A549 (cell line): ENCODE measurements at regions not wholly inside any gene's neighbourhood (a gene's known extent, or its start where the extent isn't known, plus 50 kb on each side); places are given as distances from the start of the nearest gene placed in this dataset.

Experiments used
- ATAC-seq, 2 experiments: fragments of 200-7000 bp in 1 of 2; fragments of >200 bp in 1 of 2; cut with Nextera tagmentation in 1 of 2; cut with Tn5 transposase in 1 of 2; 3 replicates each; pipeline versions ENCODE4 v1.8.0 to v1.9.1; 2018 to 2020; ENCODE audit warnings: mild to moderate bottlenecking in 1 of 2, moderate library complexity in 1 of 2
- CTCF ChIA-PET: fragments of 300-600 bp; sonication (Branson Sonifier 250); formaldehyde crosslinking; extraction: SDS; loops from one replicate; lab custom pipeline; 2021; ENCODE audit warnings: antibody characterized with exemption, inconsistent platforms; lab: Yijun Ruan, JAX
- POLR2A ChIA-PET: fragments of 350-600 bp; formaldehyde crosslinking; extraction: SDS; loops from one replicate; lab custom pipeline; 2021; ENCODE audit warnings: antibody characterized with exemption, inconsistent platforms; lab: Yijun Ruan, JAX
- DNase-seq, 2 experiments: peaks; one replicate each; pipeline versions ENCODE4 v3.0.0 to v3.0.0-alpha.2; 2011 to 2016; ENCODE audit warnings: low read depth in 1 of 2, low spot score in 1 of 2
- FAIRE-seq: peaks from 2 replicates; lab custom pipeline; 2011; peaks lifted over from hg19 to GRCh38; lab: Jason Lieb, UNC
- H3K27ac ChIP-seq, 2 experiments: fragments of >200 bp; sonication (Bioruptor Twin); formaldehyde crosslinking; 3 replicates each; pipeline ENCODE4 v1.5.1; 2016 to 2017
- H3K4me1 ChIP-seq: fragments of >200 bp; sonication (Bioruptor Twin); formaldehyde crosslinking; 3 replicates; pipeline ENCODE4 v1.6.1; 2016
- H3K4me2 ChIP-seq: fragments of >200 bp; sonication (Bioruptor Twin); formaldehyde crosslinking; 3 replicates; pipeline ENCODE4 v1.6.1; 2016
- H3K4me3 ChIP-seq: fragments of >200 bp; sonication (Bioruptor Twin); formaldehyde crosslinking; 3 replicates; pipeline ENCODE4 v1.5.1; 2016
- H3K9me3 ChIP-seq: fragments of >200 bp; sonication (Bioruptor Twin); formaldehyde crosslinking; 3 replicates; pipeline ENCODE4 v1.6.1; 2016
- CBX2 ChIP-seq: fragments of 200-600 bp; sonication (generic); IDR thresholded peaks from 2 replicates; pipeline ENCODE4 v1.6.1; 2016; ENCODE audit warnings: low read depth, mild to moderate bottlenecking, borderline replicate concordance
- CEBPB ChIP-seq, 2 experiments: fragments of >200 bp in 1 of 2; sonication (Bioruptor Twin) in 1 of 2; formaldehyde crosslinking in 1 of 2; IDR thresholded peaks; 2 replicates each; pipeline ENCODE4 v1.6.1; 2012 to 2016
- CHD2 ChIP-seq: fragments of 150-350 bp; IDR thresholded peaks from 2 replicates; pipeline ENCODE4 v1.6.1; 2014; ENCODE audit warnings: low read length; ENCODE audit not compliant: partially characterized antibody
- ESRRA ChIP-seq: fragments of 150-350 bp; IDR thresholded peaks from 2 replicates; pipeline ENCODE4 v1.6.1; 2014; ENCODE audit warnings: mild to moderate bottlenecking, low read length, borderline replicate concordance
- FOXS1 ChIP-seq: fragments of 250-450 bp; sonication (Bioruptor Pico); IDR thresholded peaks from 2 replicates; pipeline ENCODE4 v1.5.0; 2020; ENCODE audit warnings: mild to moderate bottlenecking, moderate library complexity
- JUNB ChIP-seq: fragments of >200 bp; sonication (Bioruptor Twin); formaldehyde crosslinking; IDR thresholded peaks from 2 replicates; pipeline ENCODE4 v1.6.1; 2016
- KDM5A ChIP-seq: fragments of 200-600 bp; sonication (generic); IDR thresholded peaks from 2 replicates; pipeline ENCODE4 v1.6.1; 2016; ENCODE audit warnings: antibody characterized with exemption, mild to moderate bottlenecking
- MYC ChIP-seq: IDR thresholded peaks from 2 replicates; pipeline ENCODE4 v1.6.1; 2012; ENCODE audit warnings: mild to moderate bottlenecking, inconsistent platforms, low read length, improper control_type of control experiment, borderline replicate concordance
- NFE2L2 ChIP-seq: fragments of 150-350 bp; conservative IDR thresholded peaks from 2 replicates; pipeline ENCODE4 v1.6.1; 2014; ENCODE audit warnings: low read length
- POLR2AphosphoS2 ChIP-seq: conservative IDR thresholded peaks from 2 replicates; pipeline ENCODE4 v1.6.1; 2012; ENCODE audit warnings: low read length, improper control_type of control experiment, inconsistent platforms
- RFX5 ChIP-seq: fragments of 450-650 bp; IDR thresholded peaks from 2 replicates; pipeline ENCODE4 v1.7.1; 2014; ENCODE audit warnings: antibody characterized with exemption, mild to moderate bottlenecking, moderate library complexity
- SMC3 ChIP-seq: fragments of >200 bp; sonication (Bioruptor Twin); formaldehyde crosslinking; IDR thresholded peaks from 3 replicates; pipeline ENCODE4 v1.6.1; 2018; ENCODE audit warnings: inconsistent platforms
- TFCP2L1 ChIP-seq: fragments of 250-450 bp; sonication (Bioruptor Pico); IDR thresholded peaks from 2 replicates; pipeline ENCODE4 v1.5.0; 2021; ENCODE audit warnings: mild to moderate bottlenecking
- ZFP36 ChIP-seq: fragments of 450-650 bp; IDR thresholded peaks from 2 replicates; pipeline ENCODE4 v1.6.1; 2014; ENCODE audit warnings: borderline replicate concordance; ENCODE audit not compliant: partially characterized antibody
- ZNF302 ChIP-seq: fragments of 250-450 bp; sonication (Bioruptor Pico); IDR thresholded peaks from 2 replicates; pipeline ENCODE4 v1.9.0; 2021; ENCODE audit warnings: inconsistent platforms, mild to moderate bottlenecking, moderate library complexity
- WGBS: methylation state at CpG from one replicate; pipeline ENCODE4 v1.1.6; 2017; ENCODE audit errors: missing lambda C conversion rate; 5-methylcytosine and 5-hydroxymethylcytosine counted together
- TF ChIP-seq, protein P1 (sequence below): fragments of 200-600 bp; sonication (generic); IDR thresholded peaks from 2 replicates; pipeline ENCODE4 v1.6.1; 2016; ENCODE audit warnings: antibody characterized with exemption, mild to moderate bottlenecking, moderate library complexity
- TF ChIP-seq, protein P2 (sequence below): fragments of 150-350 bp; IDR thresholded peaks from 2 replicates; pipeline ENCODE4 v1.6.1; 2014; ENCODE audit warnings: low read depth, mild to moderate bottlenecking, low read length
- TF ChIP-seq, protein P3 (sequence below): IDR thresholded peaks from 2 replicates; pipeline ENCODE4 v1.6.1; 2012

DNA sequence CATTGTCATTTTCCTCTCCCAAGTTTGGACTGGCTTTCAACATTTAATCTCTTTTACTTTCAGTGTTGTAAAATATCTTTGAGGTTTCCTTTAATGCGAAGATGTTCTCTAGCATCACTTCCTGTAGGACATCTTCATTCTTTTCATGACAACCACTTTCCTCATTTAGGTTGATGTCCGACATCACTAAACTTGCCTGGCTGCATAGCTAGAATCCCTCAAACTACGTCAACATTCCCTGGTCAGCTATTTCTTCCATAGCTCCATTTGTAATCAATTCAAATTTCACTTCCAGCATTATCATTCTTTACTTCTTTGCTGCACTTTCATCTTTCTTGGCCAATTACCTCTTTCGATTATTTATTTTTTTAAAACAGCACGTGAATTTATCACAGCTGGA, 198.6 kb upstream of the EMCN start:
- FAIRE-seq: no peak
- CTCF ChIA-PET: no interaction called here
- no peak for DNase-seq

DNA sequence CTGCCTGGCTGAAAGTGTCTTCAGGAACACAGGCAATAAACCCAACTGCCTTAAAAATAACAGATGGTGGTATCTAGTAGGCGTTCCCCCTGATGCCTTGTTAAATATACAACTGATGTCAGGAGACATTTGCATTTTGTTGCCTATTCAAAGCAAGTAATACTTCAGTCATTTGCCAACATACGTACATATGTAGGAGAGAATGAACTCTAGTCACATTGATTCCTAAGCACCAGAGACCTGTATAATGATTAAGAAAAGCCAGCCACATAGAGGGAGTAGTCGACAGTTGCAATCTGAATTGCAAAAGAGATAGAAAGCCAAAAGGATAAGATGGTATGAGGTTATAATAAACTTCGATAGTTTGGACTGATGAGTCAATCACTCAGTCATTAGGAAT, 191.0 kb upstream of the EMCN start:
- no peak for ATAC-seq
- no peak for FAIRE-seq
- POLR2A ChIA-PET: no interaction called here

More for the DNA sequence above, 198.6 kb upstream of the EMCN start:
- ATAC-seq: no peak
- H3K4me3 ChIP-seq: no peak overlapping the region
- 80% methylated on average over 5 of the region's 5 CpGs for WGBS
- H3K9me3 ChIP-seq: peaks cover 7% of the 10 kb centered on the region; the same call in 1 of the 3 replicates
- TF ChIP-seq CBX2 (no peak), RFX5 (no peak), FOXS1 (CRISPR knock-in tag) (no peak), ZNF302 (no peak), TFCP2L1 (CRISPR knock-in tag) (no peak), NFE2L2 (no peak), SMC3 (no peak)
- TF ChIP-seq, all 56 proteins: peak for 0
- Histone ChIP-seq H3K27ac (no peak overlapping the region), H3K4me1 (no peaks in the 10 kb centered on the region), H3K4me2 (no peak overlapping the region)
- POLR2A ChIA-PET: no interaction called here

DNA sequence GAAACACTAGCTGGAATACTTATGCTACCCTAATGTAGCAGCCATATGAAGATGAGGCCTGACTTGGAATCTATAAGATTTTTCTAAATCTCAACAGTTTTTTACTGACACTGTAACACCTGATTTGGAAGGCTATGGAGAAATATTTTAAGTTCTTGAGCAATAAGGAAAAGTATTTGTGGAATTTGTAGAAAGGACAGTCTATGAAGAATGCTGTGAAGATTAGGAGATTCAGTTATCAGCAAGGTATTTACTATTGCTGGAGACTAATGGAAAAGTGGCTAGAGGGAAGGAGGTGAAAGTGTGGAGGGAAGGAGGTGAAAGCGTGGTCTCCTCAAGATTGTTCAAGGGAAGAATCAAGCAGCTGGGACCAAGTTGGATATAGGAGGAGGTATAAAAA, 190.0 kb upstream of the EMCN start:
- no peaks in the 10 kb centered on the region for H3K9me3 ChIP-seq
- H3K4me1 ChIP-seq: no peaks in the 10 kb centered on the region
- ChIA-PET POLR2A (no interaction called here), CTCF (no interaction called here)
- no peak for FAIRE-seq
- H3K4me2 ChIP-seq: no peak overlapping the region
- WGBS: 92% methylated on average over 1 of the region's 1 CpG
- H3K4me3 ChIP-seq: no peak overlapping the region
- H3K27ac ChIP-seq: no peak overlapping the region
- no peak for ATAC-seq
- TF ChIP-seq, protein P1, sequence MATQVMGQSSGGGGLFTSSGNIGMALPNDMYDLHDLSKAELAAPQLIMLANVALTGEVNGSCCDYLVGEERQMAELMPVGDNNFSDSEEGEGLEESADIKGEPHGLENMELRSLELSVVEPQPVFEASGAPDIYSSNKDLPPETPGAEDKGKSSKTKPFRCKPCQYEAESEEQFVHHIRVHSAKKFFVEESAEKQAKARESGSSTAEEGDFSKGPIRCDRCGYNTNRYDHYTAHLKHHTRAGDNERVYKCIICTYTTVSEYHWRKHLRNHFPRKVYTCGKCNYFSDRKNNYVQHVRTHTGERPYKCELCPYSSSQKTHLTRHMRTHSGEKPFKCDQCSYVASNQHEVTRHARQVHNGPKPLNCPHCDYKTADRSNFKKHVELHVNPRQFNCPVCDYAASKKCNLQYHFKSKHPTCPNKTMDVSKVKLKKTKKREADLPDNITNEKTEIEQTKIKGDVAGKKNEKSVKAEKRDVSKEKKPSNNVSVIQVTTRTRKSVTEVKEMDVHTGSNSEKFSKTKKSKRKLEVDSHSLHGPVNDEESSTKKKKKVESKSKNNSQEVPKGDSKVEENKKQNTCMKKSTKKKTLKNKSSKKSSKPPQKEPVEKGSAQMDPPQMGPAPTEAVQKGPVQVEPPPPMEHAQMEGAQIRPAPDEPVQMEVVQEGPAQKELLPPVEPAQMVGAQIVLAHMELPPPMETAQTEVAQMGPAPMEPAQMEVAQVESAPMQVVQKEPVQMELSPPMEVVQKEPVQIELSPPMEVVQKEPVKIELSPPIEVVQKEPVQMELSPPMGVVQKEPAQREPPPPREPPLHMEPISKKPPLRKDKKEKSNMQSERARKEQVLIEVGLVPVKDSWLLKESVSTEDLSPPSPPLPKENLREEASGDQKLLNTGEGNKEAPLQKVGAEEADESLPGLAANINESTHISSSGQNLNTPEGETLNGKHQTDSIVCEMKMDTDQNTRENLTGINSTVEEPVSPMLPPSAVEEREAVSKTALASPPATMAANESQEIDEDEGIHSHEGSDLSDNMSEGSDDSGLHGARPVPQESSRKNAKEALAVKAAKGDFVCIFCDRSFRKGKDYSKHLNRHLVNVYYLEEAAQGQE: no peak
- TF ChIP-seq TFCP2L1 (CRISPR knock-in tag): no peak
- no peak for TF ChIP-seq CHD2
- no peak for TF ChIP-seq KDM5A
- TF ChIP-seq NFE2L2: no peak
- TF ChIP-seq, protein P2, sequence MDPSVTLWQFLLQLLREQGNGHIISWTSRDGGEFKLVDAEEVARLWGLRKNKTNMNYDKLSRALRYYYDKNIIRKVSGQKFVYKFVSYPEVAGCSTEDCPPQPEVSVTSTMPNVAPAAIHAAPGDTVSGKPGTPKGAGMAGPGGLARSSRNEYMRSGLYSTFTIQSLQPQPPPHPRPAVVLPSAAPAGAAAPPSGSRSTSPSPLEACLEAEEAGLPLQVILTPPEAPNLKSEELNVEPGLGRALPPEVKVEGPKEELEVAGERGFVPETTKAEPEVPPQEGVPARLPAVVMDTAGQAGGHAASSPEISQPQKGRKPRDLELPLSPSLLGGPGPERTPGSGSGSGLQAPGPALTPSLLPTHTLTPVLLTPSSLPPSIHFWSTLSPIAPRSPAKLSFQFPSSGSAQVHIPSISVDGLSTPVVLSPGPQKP: no peak
- TF ChIP-seq FOXS1 (CRISPR knock-in tag): no peak
- no peak for TF ChIP-seq JUNB
- TF ChIP-seq CEBPB (IDR thresholded peaks at IDR 0.05): no peak
- no peak for TF ChIP-seq ZFP36
- TF ChIP-seq ESRRA: no peak
- TF ChIP-seq POLR2AphosphoS2: no peak
- TF ChIP-seq, protein P3, sequence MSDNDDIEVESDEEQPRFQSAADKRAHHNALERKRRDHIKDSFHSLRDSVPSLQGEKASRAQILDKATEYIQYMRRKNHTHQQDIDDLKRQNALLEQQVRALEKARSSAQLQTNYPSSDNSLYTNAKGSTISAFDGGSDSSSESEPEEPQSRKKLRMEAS: no peak
- no peak for DNase-seq

More for the DNA sequence above, 191.0 kb upstream of the EMCN start:
- TF ChIP-seq RFX5 (no peak), MYC (no peak)
- CTCF ChIA-PET: no interaction called here
- no peaks in the 10 kb centered on the region for H3K9me3 ChIP-seq
- H3K27ac ChIP-seq: no peak overlapping the region
- H3K4me2 ChIP-seq: no peak overlapping the region
- no peak overlapping the region for H3K4me3 ChIP-seq
- no peaks in the 10 kb centered on the region for H3K4me1 ChIP-seq
- 47% methylated on average over 4 of the region's 4 CpGs for WGBS
- no peak for DNase-seq
